ENCODE measurements at regions not wholly inside any gene's neighbourhood (a gene's known extent, or its start where the extent isn't known, plus 50 kb on each side); places are given as distances from the start of the nearest gene placed in this dataset.

GRCh38 chr6:144908004-144908403 lies 622.9 kb downstream of the UTRN start:
- TF ChIP-seq, protein P1, sequence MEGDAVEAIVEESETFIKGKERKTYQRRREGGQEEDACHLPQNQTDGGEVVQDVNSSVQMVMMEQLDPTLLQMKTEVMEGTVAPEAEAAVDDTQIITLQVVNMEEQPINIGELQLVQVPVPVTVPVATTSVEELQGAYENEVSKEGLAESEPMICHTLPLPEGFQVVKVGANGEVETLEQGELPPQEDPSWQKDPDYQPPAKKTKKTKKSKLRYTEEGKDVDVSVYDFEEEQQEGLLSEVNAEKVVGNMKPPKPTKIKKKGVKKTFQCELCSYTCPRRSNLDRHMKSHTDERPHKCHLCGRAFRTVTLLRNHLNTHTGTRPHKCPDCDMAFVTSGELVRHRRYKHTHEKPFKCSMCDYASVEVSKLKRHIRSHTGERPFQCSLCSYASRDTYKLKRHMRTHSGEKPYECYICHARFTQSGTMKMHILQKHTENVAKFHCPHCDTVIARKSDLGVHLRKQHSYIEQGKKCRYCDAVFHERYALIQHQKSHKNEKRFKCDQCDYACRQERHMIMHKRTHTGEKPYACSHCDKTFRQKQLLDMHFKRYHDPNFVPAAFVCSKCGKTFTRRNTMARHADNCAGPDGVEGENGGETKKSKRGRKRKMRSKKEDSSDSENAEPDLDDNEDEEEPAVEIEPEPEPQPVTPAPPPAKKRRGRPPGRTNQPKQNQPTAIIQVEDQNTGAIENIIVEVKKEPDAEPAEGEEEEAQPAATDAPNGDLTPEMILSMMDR (IDR thresholded peaks at IDR 0.05; ENCODE audit: borderline replicate concordance, insufficient read depth, low read depth, low read length): no peak
- no peak overlapping the region for H3K4me3 ChIP-seq (ENCODE audit: low read depth, low read length)

- H3K4me3 ChIP-seq (ENCODE audit: low read depth, low read length): no peak overlapping the region
- TF ChIP-seq, protein P1 (IDR thresholded peaks at IDR 0.05; ENCODE audit: borderline replicate concordance, insufficient read depth, low read depth, low read length): no peak
Measured at GRCh38 chr6:144909753-144910285, 624.7 kb downstream of the UTRN start.

DNA sequence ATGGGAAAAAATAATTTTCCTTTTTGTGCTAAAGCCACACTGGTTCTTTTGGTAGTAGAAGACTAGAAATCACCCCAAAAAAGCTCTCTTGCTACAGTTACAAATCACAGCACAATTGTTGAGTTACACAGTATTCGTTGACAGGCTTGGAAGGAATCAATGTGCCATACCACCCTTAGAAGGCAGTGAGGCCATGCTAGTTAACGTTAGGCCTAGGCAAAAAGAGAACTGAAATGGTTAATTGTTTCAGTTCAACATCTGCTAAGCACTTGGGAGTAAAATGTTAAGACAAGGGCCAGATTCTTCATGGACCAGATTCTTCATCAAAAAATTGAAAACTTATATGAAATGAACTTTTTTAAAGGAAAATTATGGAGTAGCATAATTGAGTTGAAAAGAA lies 626.2 kb downstream of the UTRN start:
- TF ChIP-seq, protein P1 (IDR thresholded peaks at IDR 0.05; ENCODE audit: borderline replicate concordance, insufficient read depth, low read depth, low read length): no peak
- no peak overlapping the region for H3K4me3 ChIP-seq (ENCODE audit: low read depth, low read length)

DNA sequence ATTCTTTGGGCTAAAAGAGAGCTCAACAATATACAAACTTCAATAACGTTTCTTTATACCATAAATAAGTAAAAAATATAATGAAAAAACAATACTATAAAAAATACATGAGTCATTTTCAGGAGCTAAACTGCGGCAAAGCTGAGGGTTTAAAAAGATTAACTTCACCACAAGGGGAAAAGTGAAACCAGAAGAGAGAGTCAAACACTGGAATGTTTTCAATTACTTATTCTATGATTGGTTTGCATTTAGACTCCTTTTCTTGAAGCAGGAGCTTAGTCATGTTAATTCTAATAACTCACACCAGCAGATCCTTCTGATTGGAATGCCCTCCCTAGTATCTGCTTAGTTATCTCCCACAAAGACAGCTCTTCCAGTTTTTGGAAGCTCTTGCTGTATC lies 627.3 kb downstream of the UTRN start:
- TF ChIP-seq, protein P1 (IDR thresholded peaks at IDR 0.05; ENCODE audit: borderline replicate concordance, insufficient read depth, low read depth, low read length): no peak
- no peak overlapping the region for H3K4me3 ChIP-seq (ENCODE audit: low read depth, low read length)

DNA sequence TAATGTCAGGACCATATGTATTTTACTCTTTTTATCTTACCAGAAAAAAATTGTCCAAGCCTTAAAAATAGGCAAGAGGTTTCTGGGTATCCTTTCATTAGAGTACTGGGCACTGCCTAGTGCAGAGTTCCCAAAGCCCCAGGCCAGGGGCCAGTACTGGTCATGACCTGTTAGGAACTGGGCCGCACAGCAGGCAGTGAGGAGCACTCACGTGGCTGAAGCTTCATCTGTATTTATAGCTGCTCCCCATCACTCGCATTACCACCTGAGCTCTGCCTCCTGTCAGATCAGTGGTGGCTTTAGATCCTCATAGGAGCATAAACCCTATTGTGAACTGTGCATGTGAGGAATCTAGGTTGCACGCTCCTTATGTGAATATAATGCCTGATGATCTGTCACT lies 632.9 kb downstream of the UTRN start:
- H3K4me3 ChIP-seq (ENCODE audit: low read depth, low read length): no peak overlapping the region
- TF ChIP-seq, protein P1 (IDR thresholded peaks at IDR 0.05; ENCODE audit: borderline replicate concordance, insufficient read depth, low read depth, low read length): no peak

DNA sequence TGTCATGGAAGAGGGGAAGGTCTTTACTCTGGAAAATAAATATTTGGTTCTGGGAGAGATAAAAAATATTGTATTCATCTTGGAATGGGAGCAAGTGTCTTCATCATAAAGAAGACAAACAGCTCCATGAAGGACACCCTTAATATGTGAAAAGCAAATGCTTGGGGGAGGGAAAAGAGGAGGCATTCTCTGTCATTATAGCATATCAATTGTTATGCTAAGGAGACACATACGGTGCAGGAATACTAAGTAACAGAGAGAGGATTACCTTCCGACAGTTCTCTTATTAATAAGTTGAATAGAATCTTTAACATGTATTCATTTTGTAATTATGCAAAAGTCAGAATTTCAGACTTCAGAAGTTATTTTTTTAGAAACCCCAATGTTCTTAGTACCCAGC lies 634.4 kb downstream of the UTRN start:
- no peak overlapping the region for H3K4me3 ChIP-seq (ENCODE audit: low read depth, low read length)
- TF ChIP-seq, protein P1 (IDR thresholded peaks at IDR 0.05; ENCODE audit: borderline replicate concordance, insufficient read depth, low read depth, low read length): no peak

GRCh38 chr6:144920391-144920961 lies 635.3 kb downstream of the UTRN start:
- no peak overlapping the region for H3K4me3 ChIP-seq (ENCODE audit: low read depth, low read length)
- TF ChIP-seq, protein P1 (IDR thresholded peaks at IDR 0.05; ENCODE audit: borderline replicate concordance, insufficient read depth, low read depth, low read length): no peak
